Astrocyte of the spinal cord (primary cell): ENCODE measurements at regions not wholly inside any gene's neighbourhood (a gene's known extent, or its start where the extent isn't known, plus 50 kb on each side); places are given as distances from the start of the nearest gene placed in this dataset.

Source experiments
- DNase-seq: peaks from one replicate; pipeline ENCODE4 v3.0.0; 2011; ENCODE audit warnings: low read depth, low spot score
- H3K4me3 ChIP-seq: 2 replicates; pipeline ENCODE4 v1.5.1; 2011; ENCODE audit warnings: low read depth, mild to moderate bottlenecking, low read length, moderate library complexity
- CTCF ChIP-seq: IDR thresholded peaks from 2 replicates; pipeline ENCODE4 v1.5.1; 2012; ENCODE audit warnings: low read depth, mild to moderate bottlenecking, low read length, inconsistent platforms
- in situ Hi-C: cut with HindIII; loops from 2 replicates; pipeline ENCODE4 v1.10.0; 2017; ENCODE audit warnings: low sequenced_read_pairs

- in situ Hi-C loops, result no loop called here
Observed at GRCh38 chr14:82070040-82070439, 536.4 kb upstream of the SEL1L start.

GRCh38 chr14:82070753-82071152, 537.1 kb upstream of the SEL1L start:
- TF ChIP-seq CTCF, result no peak
- H3K4me3 ChIP-seq, result no peak overlapping the region
- DNase-seq, result no peak
- in situ Hi-C loops, result no loop called here

More at GRCh38 chr14:82070040-82070439, 536.4 kb upstream of the SEL1L start:
- H3K4me3 ChIP-seq, result no peak overlapping the region
- TF ChIP-seq CTCF, result no peak
- no peak for DNase-seq

- H3K4me3 ChIP-seq, result no peak overlapping the region
- in situ Hi-C loops, result no loop called here
- no peak for TF ChIP-seq CTCF
- no peak for DNase-seq
Observed at GRCh38 chr14:82073547-82073946, 539.9 kb upstream of the SEL1L start.

- no peak for TF ChIP-seq CTCF
- in situ Hi-C loops, result no loop called here
- DNase-seq, result no peak
- no peak overlapping the region for H3K4me3 ChIP-seq
Observed at GRCh38 chr14:82075566-82075965, 541.9 kb upstream of the SEL1L start.

- in situ Hi-C loops, result no loop called here
- no peak for DNase-seq
Observed at GRCh38 chr14:82079553-82079952, 545.9 kb upstream of the SEL1L start.

GRCh38 chr14:82080370-82080769, 546.7 kb upstream of the SEL1L start:
- in situ Hi-C loops, result no loop called here
- no peak for DNase-seq
- TF ChIP-seq CTCF, result no peak
- no peak overlapping the region for H3K4me3 ChIP-seq

More at GRCh38 chr14:82079553-82079952, 545.9 kb upstream of the SEL1L start:
- no peak overlapping the region for H3K4me3 ChIP-seq
- TF ChIP-seq CTCF, result no peak

GRCh38 chr14:82084813-82085212, 551.2 kb upstream of the SEL1L start:
- no peak for TF ChIP-seq CTCF
- H3K4me3 ChIP-seq, result no peak overlapping the region
- in situ Hi-C loops, result no loop called here
- DNase-seq, result no peak
